Fibroblast of villous mesenchyme (primary cell): ENCODE measurements at regions not wholly inside any gene's neighbourhood (a gene's known extent, or its start where the extent isn't known, plus 50 kb on each side); places are given as distances from the start of the nearest gene placed in this dataset.

Experiments used
- DNase-seq: peaks from one replicate; pipeline ENCODE4 v3.0.0-alpha.2; 2010; ENCODE audit warnings: low read depth
- H3K4me3 ChIP-seq: 2 replicates; pipeline ENCODE4 v1.5.1; 2011; ENCODE audit warnings: low read depth, mild to moderate bottlenecking, low read length
- TF ChIP-seq, protein P1 (sequence below): IDR thresholded peaks from 2 replicates; pipeline ENCODE4 v1.5.1; 2012; ENCODE audit warnings: low read depth, mild to moderate bottlenecking, low read length; ENCODE audit not compliant: insufficient read depth

DNA sequence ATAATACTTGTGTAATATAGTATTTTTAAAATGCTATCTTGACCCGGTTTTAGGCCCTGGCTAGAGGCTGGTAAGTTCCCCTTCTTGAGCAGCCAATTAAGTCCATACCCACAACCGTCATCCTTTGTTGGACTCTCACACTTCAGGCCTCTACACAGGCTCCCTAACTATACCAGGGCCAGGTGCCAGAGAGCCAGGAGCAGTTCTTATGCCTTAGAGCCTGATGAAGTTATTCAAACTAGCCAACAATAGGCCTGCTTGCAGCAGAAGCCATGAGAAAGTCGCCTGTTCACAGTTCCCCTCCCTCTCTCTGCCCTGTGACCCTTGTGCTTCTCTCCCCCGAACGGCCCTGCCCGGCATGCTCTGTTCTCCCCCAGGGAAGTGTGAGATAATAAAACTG is 454.2 kb upstream of the KLHL29 start:
- TF ChIP-seq, protein P1, sequence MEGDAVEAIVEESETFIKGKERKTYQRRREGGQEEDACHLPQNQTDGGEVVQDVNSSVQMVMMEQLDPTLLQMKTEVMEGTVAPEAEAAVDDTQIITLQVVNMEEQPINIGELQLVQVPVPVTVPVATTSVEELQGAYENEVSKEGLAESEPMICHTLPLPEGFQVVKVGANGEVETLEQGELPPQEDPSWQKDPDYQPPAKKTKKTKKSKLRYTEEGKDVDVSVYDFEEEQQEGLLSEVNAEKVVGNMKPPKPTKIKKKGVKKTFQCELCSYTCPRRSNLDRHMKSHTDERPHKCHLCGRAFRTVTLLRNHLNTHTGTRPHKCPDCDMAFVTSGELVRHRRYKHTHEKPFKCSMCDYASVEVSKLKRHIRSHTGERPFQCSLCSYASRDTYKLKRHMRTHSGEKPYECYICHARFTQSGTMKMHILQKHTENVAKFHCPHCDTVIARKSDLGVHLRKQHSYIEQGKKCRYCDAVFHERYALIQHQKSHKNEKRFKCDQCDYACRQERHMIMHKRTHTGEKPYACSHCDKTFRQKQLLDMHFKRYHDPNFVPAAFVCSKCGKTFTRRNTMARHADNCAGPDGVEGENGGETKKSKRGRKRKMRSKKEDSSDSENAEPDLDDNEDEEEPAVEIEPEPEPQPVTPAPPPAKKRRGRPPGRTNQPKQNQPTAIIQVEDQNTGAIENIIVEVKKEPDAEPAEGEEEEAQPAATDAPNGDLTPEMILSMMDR, result no peak
- no peak for DNase-seq
- H3K4me3 ChIP-seq, result no peak overlapping the region

DNA sequence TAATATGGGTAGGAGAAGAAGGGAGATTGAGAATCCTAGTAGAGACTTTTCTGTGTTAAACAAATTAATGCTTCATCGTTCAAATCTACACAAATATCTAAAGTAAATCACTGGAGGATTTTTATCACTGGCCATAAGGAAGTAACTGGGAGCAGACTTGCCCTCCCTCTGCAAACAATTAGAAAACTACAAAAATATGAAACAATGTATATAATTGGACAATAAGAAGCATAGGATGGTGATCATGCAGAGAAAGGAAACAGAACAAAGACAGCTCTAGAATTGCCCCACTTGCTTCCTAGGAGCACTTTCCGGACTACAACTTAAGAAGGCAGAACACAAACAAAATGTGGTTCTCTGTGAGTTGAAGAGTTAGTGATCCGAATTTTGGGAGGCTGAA is 452.7 kb upstream of the KLHL29 start:
- H3K4me3 ChIP-seq, result no peak overlapping the region
- no peak for DNase-seq
- TF ChIP-seq, protein P1, result no peak

DNA sequence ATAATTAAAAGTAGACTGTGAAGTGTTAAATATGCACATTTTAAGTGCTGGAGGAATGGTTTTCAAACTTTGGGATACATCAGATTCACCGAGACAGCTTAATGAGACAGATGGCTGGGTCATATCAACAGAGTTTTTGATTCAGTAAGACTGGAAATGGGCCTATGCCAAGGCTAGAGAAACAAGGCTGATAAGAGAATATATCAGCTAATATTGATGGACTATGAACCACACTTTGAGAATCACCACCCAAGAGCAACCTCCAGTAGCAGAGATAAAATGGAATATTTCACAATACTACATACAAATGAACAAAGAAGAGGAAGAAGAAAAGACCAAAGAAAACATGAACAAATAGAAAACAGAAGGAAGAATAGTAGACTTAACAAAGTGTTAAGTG is 450.2 kb upstream of the KLHL29 start:
- H3K4me3 ChIP-seq, result no peak overlapping the region
- DNase-seq, result no peak

DNA sequence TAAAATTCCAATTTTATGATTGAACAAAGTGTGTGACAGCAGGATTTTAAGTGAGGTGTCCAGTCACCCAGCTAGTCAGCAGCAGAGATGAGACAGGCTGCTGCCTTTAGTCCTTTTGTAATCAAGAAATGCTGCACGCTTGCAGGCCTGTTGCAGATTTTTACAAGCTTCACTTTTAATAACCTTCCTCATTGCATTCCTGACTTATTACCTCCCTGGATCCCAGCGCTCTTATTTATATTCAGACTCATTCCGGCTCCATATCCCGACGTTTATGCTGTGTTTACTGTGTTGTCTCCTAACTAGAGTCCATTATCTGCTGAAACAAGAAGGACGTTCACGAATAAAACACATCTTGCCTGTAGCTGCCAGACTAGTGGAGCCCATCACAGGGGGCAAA is 442.5 kb upstream of the KLHL29 start:
- no peak overlapping the region for H3K4me3 ChIP-seq
- TF ChIP-seq, protein P1, result no peak
- DNase-seq, result no peak

More for the DNA sequence above, 450.2 kb upstream of the KLHL29 start:
- TF ChIP-seq, protein P1, result no peak

- H3K4me3 ChIP-seq, result no peak overlapping the region
- no peak for DNase-seq
- TF ChIP-seq, protein P1, result no peak
Measured at GRCh38 chr2:22944143-22944542, 440.8 kb upstream of the KLHL29 start.

GRCh38 chr2:22946553-22946952 is 438.4 kb upstream of the KLHL29 start:
- H3K4me3 ChIP-seq, result no peak overlapping the region
- no peak for DNase-seq
- TF ChIP-seq, protein P1, result no peak

DNA sequence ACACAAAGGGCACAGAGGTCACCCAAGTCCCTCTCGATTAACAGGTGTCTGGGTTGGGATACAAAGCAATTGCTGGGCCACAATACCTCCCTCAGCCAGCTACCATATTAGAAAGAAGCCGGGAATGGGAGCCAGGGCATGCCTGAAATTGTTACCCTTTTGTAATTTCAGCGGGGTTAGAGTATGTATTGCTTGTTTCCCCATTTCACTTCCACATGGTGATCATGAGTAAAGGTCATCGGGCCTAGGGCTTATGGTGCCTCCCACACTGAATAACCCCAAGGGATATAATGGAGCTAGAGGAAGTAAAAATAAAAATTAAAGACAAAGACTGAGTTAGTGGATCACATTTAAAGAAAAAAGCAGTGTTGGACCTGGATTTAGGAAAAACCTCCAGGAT is 437.2 kb upstream of the KLHL29 start:
- DNase-seq, result no peak
- TF ChIP-seq, protein P1, result no peak

More for the DNA sequence above, 437.2 kb upstream of the KLHL29 start:
- H3K4me3 ChIP-seq, result no peak overlapping the region
